ENCODE measurements at regions not wholly inside any gene's neighbourhood (a gene's known extent, or its start where the extent isn't known, plus 50 kb on each side); places are given as distances from the start of the nearest gene placed in this dataset.

- no peak for DNase-seq (ENCODE audit: low read depth)
- TF ChIP-seq CTCF (IDR thresholded peaks at IDR 0.05; ENCODE audit: insufficient read depth, low read depth, low read length, missing control alignments) = no peak
- H3K4me3 ChIP-seq (ENCODE audit: low read length) = no peak overlapping the region
Observed at GRCh38 chr2:4732560-4732959, 959.6 kb upstream of the SOX11 start.

- DNase-seq (ENCODE audit: low read depth) = peak; percentile 23
- TF ChIP-seq CTCF (IDR thresholded peaks at IDR 0.05; ENCODE audit: insufficient read depth, low read depth, low read length, missing control alignments) = no peak
- no peak overlapping the region for H3K4me3 ChIP-seq (ENCODE audit: low read length)
Observed at GRCh38 chr2:4745056-4745991, 946.9 kb upstream of the SOX11 start.

- no peak for DNase-seq (ENCODE audit: low read depth)
- H3K4me3 ChIP-seq (ENCODE audit: low read length) = no peak overlapping the region
- no peak for TF ChIP-seq CTCF (IDR thresholded peaks at IDR 0.05; ENCODE audit: insufficient read depth, low read depth, low read length, missing control alignments)
Observed at GRCh38 chr2:4753721-4754120, 938.5 kb upstream of the SOX11 start.

- no peak for TF ChIP-seq CTCF (IDR thresholded peaks at IDR 0.05; ENCODE audit: insufficient read depth, low read depth, low read length, missing control alignments)
- DNase-seq (ENCODE audit: low read depth) = no peak
- no peak overlapping the region for H3K4me3 ChIP-seq (ENCODE audit: low read length)
Observed at GRCh38 chr2:4762951-4763376, 929.2 kb upstream of the SOX11 start.

- no peak overlapping the region for H3K4me3 ChIP-seq (ENCODE audit: low read length)
- TF ChIP-seq CTCF (IDR thresholded peaks at IDR 0.05; ENCODE audit: insufficient read depth, low read depth, low read length, missing control alignments) = no peak
- no peak for DNase-seq (ENCODE audit: low read depth)
Observed at GRCh38 chr2:4765787-4766530, 926.2 kb upstream of the SOX11 start.

GRCh38 chr2:4775668-4776067, 916.5 kb upstream of the SOX11 start:
- TF ChIP-seq CTCF (IDR thresholded peaks at IDR 0.05; ENCODE audit: insufficient read depth, low read depth, low read length, missing control alignments) = no peak
- H3K4me3 ChIP-seq (ENCODE audit: low read length) = no peak overlapping the region
- DNase-seq (ENCODE audit: low read depth) = no peak

All from epithelial cell of esophagus (primary cell).